GM23338 (cell line): ENCODE measurements at regions not wholly inside any gene's neighbourhood (a gene's known extent, or its start where the extent isn't known, plus 50 kb on each side); places are given as distances from the start of the nearest gene placed in this dataset.

ENCODE experiments used
- CREB1 ChIP-seq: fragments of 250-450 bp; sonication (Bioruptor Pico); IDR thresholded peaks from 2 replicates; pipeline ENCODE4 v1.5.0; 2020; ENCODE audit warnings: low read depth, mild to moderate bottlenecking, moderate library complexity
- EZH2 ChIP-seq: fragments of 200-600 bp; sonication (generic); IDR thresholded peaks from one replicate; pipeline ENCODE4 v1.8.0; 2017; ENCODE audit warnings: antibody characterized with exemption, mild to moderate bottlenecking, low read depth; ENCODE audit not compliant: unreplicated experiment
- EZH2phosphoT487 ChIP-seq: fragments of 200-600 bp; sonication (generic); IDR thresholded peaks from one replicate; pipeline ENCODE4 v1.8.1; 2018; ENCODE audit warnings: antibody characterized with exemption; ENCODE audit not compliant: unreplicated experiment
- POLR2AphosphoS5 ChIP-seq: IDR thresholded peaks from 2 replicates; pipeline ENCODE4 v1.6.1; 2016; ENCODE audit warnings: antibody characterized with exemption, low read depth
- TF ChIP-seq, protein P1 (sequence below), 2 experiments: fragments of 200-600 bp in 1 of 2; sonication (generic) in 1 of 2; conservative IDR thresholded peaks; 2 replicates each; pipeline versions ENCODE4 v1.5.1 to v1.6.1; 2016 to 2017; ENCODE audit warnings: antibody characterized with exemption in 2 of 2, low read depth in 2 of 2, mild to moderate bottlenecking in 2 of 2, moderate library complexity in 1 of 2
- TF ChIP-seq, protein P2 (sequence below): IDR thresholded peaks from one replicate; pipeline ENCODE4 v1.6.1; 2018; ENCODE audit warnings: antibody characterized with exemption; ENCODE audit not compliant: unreplicated experiment

DNA sequence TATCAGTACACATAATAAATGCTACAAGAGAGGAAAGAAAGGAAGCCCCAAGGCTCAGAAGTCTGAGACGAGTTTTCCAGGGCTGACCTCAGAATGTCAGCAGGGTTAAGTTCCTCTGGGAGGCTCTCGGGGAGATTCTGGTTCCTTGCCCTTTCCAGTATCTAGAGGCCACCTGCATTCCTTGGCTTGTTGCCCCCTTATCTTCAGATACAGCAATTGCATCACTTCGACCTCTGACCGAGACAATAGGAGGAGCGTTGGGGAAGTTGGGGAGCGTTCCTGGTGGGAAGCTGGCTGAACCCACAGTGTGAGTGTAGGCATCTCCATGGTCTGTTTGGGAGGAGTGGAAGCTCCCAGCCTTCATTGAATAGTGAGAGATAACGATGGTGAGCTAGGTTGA, 72.0 kb upstream of the MTPN start:
- TF ChIP-seq, protein P1, sequence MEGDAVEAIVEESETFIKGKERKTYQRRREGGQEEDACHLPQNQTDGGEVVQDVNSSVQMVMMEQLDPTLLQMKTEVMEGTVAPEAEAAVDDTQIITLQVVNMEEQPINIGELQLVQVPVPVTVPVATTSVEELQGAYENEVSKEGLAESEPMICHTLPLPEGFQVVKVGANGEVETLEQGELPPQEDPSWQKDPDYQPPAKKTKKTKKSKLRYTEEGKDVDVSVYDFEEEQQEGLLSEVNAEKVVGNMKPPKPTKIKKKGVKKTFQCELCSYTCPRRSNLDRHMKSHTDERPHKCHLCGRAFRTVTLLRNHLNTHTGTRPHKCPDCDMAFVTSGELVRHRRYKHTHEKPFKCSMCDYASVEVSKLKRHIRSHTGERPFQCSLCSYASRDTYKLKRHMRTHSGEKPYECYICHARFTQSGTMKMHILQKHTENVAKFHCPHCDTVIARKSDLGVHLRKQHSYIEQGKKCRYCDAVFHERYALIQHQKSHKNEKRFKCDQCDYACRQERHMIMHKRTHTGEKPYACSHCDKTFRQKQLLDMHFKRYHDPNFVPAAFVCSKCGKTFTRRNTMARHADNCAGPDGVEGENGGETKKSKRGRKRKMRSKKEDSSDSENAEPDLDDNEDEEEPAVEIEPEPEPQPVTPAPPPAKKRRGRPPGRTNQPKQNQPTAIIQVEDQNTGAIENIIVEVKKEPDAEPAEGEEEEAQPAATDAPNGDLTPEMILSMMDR (conservative IDR thresholded peaks at IDR 0.05; ENCODE audit: low read depth in 2 of 2): no peak
- no peak for TF ChIP-seq EZH2
- TF ChIP-seq, protein P2, sequence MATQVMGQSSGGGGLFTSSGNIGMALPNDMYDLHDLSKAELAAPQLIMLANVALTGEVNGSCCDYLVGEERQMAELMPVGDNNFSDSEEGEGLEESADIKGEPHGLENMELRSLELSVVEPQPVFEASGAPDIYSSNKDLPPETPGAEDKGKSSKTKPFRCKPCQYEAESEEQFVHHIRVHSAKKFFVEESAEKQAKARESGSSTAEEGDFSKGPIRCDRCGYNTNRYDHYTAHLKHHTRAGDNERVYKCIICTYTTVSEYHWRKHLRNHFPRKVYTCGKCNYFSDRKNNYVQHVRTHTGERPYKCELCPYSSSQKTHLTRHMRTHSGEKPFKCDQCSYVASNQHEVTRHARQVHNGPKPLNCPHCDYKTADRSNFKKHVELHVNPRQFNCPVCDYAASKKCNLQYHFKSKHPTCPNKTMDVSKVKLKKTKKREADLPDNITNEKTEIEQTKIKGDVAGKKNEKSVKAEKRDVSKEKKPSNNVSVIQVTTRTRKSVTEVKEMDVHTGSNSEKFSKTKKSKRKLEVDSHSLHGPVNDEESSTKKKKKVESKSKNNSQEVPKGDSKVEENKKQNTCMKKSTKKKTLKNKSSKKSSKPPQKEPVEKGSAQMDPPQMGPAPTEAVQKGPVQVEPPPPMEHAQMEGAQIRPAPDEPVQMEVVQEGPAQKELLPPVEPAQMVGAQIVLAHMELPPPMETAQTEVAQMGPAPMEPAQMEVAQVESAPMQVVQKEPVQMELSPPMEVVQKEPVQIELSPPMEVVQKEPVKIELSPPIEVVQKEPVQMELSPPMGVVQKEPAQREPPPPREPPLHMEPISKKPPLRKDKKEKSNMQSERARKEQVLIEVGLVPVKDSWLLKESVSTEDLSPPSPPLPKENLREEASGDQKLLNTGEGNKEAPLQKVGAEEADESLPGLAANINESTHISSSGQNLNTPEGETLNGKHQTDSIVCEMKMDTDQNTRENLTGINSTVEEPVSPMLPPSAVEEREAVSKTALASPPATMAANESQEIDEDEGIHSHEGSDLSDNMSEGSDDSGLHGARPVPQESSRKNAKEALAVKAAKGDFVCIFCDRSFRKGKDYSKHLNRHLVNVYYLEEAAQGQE: no peak
- no peak for TF ChIP-seq POLR2AphosphoS5
- TF ChIP-seq EZH2phosphoT487: no peak
- TF ChIP-seq CREB1 (CRISPR knock-in tag): no peak
